H9 (cell line): ENCODE measurements at regions not wholly inside any gene's neighbourhood (a gene's known extent, or its start where the extent isn't known, plus 50 kb on each side); places are given as distances from the start of the nearest gene placed in this dataset.

Source experiments
- DNase-seq: peaks from one replicate; pipeline ENCODE4 v3.0.0-alpha.2; 2017
- H2AFZ ChIP-seq: one replicate; pipeline ENCODE4 v1.6.1; 2013; ENCODE audit warnings: mild to moderate bottlenecking, low read length, control low read depth, moderate library complexity
- H2AK5ac ChIP-seq: 2 replicates; pipeline ENCODE4 v1.6.1; 2013; ENCODE audit warnings: low read length, control low read depth, mixed read lengths; ENCODE audit not compliant: insufficient read length
- H2BK120ac ChIP-seq: one replicate; pipeline ENCODE4 v1.6.1; 2013; ENCODE audit warnings: low read depth, mild to moderate bottlenecking, low read length, control low read depth, inconsistent platforms; ENCODE audit not compliant: poor library complexity, severe bottlenecking
- H2BK12ac ChIP-seq: 2 replicates; pipeline ENCODE4 v1.6.1; 2013; ENCODE audit warnings: low read length, control low read depth, mixed read lengths, low read depth; ENCODE audit not compliant: insufficient read length
- H2BK15ac ChIP-seq: 2 replicates; pipeline ENCODE4 v1.6.1; 2013; ENCODE audit warnings: low read depth, low read length, control low read depth
- H2BK20ac ChIP-seq: one replicate; pipeline ENCODE4 v1.6.1; 2013; ENCODE audit warnings: low read depth, mild to moderate bottlenecking, low read length, control low read depth, inconsistent platforms; ENCODE audit not compliant: poor library complexity, severe bottlenecking
- H2BK5ac ChIP-seq: 2 replicates; pipeline ENCODE4 v1.6.1; 2013; ENCODE audit warnings: low read length, control low read depth, mixed read lengths; ENCODE audit not compliant: insufficient read length
- H3K14ac ChIP-seq: 2 replicates; pipeline ENCODE4 v1.6.1; 2013; ENCODE audit warnings: low read length, control low read depth; ENCODE audit not compliant: insufficient read depth
- H3K18ac ChIP-seq: 2 replicates; pipeline ENCODE4 v1.6.1; 2013; ENCODE audit warnings: low read depth, mild to moderate bottlenecking, mixed read lengths, low read length, control low read depth; ENCODE audit not compliant: insufficient read length
- H3K23ac ChIP-seq: 2 replicates; pipeline ENCODE4 v1.6.1; 2013; ENCODE audit warnings: low read length, control low read depth, mixed read lengths, low read depth; ENCODE audit not compliant: insufficient read length
- H3K23me2 ChIP-seq: 2 replicates; pipeline ENCODE4 v1.6.1; 2013; ENCODE audit warnings: low read depth, mild to moderate bottlenecking, mixed read lengths, low read length, control low read depth; ENCODE audit not compliant: insufficient read length, poor library complexity, severe bottlenecking
- H3K27ac ChIP-seq: 2 replicates; pipeline ENCODE4 v1.5.1; 2013; ENCODE audit warnings: low read length, control low read depth, mixed read lengths, low read depth; ENCODE audit not compliant: insufficient read length
- H3K27me3 ChIP-seq: 2 replicates; pipeline ENCODE4 v1.6.1; 2013; ENCODE audit warnings: low read length, control low read depth, inconsistent platforms; ENCODE audit not compliant: insufficient read depth
- H3K4ac ChIP-seq: 2 replicates; pipeline ENCODE4 v1.6.1; 2013; ENCODE audit warnings: low read depth, mild to moderate bottlenecking, control low read depth, inconsistent platforms, low read length, moderate library complexity
- H3K4me1 ChIP-seq: 2 replicates; pipeline ENCODE4 v1.6.1; 2013; ENCODE audit warnings: low read length, control low read depth, inconsistent platforms; ENCODE audit not compliant: insufficient read depth
- H3K4me2 ChIP-seq: 2 replicates; pipeline ENCODE4 v1.6.1; 2013; ENCODE audit warnings: low read length, control low read depth, mixed read lengths; ENCODE audit not compliant: insufficient read length, insufficient read depth
- H3K56ac ChIP-seq: 2 replicates; pipeline ENCODE4 v1.6.1; 2013; ENCODE audit warnings: low read depth, mild to moderate bottlenecking, mixed read lengths, low read length, control low read depth; ENCODE audit not compliant: insufficient read length
- H3K79me1 ChIP-seq: 2 replicates; pipeline ENCODE4 v1.6.1; 2013; ENCODE audit warnings: low read depth, mild to moderate bottlenecking, moderate library complexity, low read length, control low read depth, inconsistent platforms; ENCODE audit not compliant: insufficient read depth, poor library complexity, severe bottlenecking
- H3K79me2 ChIP-seq: 2 replicates; pipeline ENCODE4 v1.6.1; 2013; ENCODE audit warnings: low read length, control low read depth, inconsistent platforms; ENCODE audit not compliant: insufficient read depth
- H3K9ac ChIP-seq: 2 replicates; pipeline ENCODE4 v1.6.1; 2013; ENCODE audit warnings: low read length, control low read depth, mixed read lengths; ENCODE audit not compliant: insufficient read length; ENCODE audit errors: extremely low read depth
- H3K9me3 ChIP-seq: one replicate; pipeline ENCODE4 v1.6.1; 2013; ENCODE audit warnings: low read depth, low read length, inconsistent platforms; ENCODE audit not compliant: control insufficient read depth
- H3T11ph ChIP-seq: one replicate; pipeline ENCODE4 v1.6.1; 2013; ENCODE audit warnings: mild to moderate bottlenecking, low read length, control low read depth, inconsistent platforms
- H4K20me1 ChIP-seq: one replicate; pipeline ENCODE4 v1.6.1; 2013; ENCODE audit not compliant: control insufficient read depth, insufficient read length, insufficient read depth
- H4K5ac ChIP-seq: 2 replicates; pipeline ENCODE4 v1.6.1; 2013; ENCODE audit warnings: low read depth, mild to moderate bottlenecking, mixed read lengths, low read length, control low read depth; ENCODE audit not compliant: insufficient read length
- H4K8ac ChIP-seq: replicated peaks from 2 replicates; pipeline ENCODE4 v1.6.1; 2013; ENCODE audit warnings: low read length, control low read depth, mixed read lengths, low read depth; ENCODE audit not compliant: insufficient read length
- H4K91ac ChIP-seq: 2 replicates; pipeline ENCODE4 v1.6.1; 2013; ENCODE audit warnings: low read depth, mild to moderate bottlenecking, moderate library complexity, mixed read lengths, low read length, control low read depth; ENCODE audit not compliant: insufficient read length
- H3K27ac Mint-ChIP-seq, 3 experiments: 2 replicates in 2 of 3; 3 replicates in 1 of 3; pipeline ENCODE4 v1.8.0; 2020 to 2021; ENCODE audit warnings: mixed read lengths in 3 of 3, mild to moderate bottlenecking in 1 of 3, moderate library complexity in 1 of 3
- H3K27me3 Mint-ChIP-seq: 2 replicates; pipeline ENCODE4 v1.8.0; 2021; ENCODE audit warnings: low read depth, mild to moderate bottlenecking, moderate library complexity, mixed read lengths
- H3K36me3 Mint-ChIP-seq, 3 experiments: 2 replicates in 2 of 3; 3 replicates in 1 of 3; pipeline ENCODE4 v1.8.0; 2020 to 2021; ENCODE audit warnings: low read depth in 3 of 3, mixed read lengths in 3 of 3; ENCODE audit not compliant: insufficient read depth in 1 of 3
- H3K4me1 Mint-ChIP-seq, 2 experiments: 2 replicates each; pipeline ENCODE4 v1.8.0; 2020; ENCODE audit warnings: mixed read lengths in 2 of 2
- H3K4me3 Mint-ChIP-seq, 2 experiments: 2 replicates in 1 of 2; 3 replicates in 1 of 2; pipeline ENCODE4 v1.8.0; 2020 to 2021; ENCODE audit warnings: mild to moderate bottlenecking in 2 of 2, mixed read lengths in 2 of 2, moderate library complexity in 1 of 2
- H3K9me3 Mint-ChIP-seq, 2 experiments: 2 replicates in 1 of 2; 3 replicates in 1 of 2; pipeline ENCODE4 v1.8.0; 2020; ENCODE audit warnings: mild to moderate bottlenecking in 2 of 2, mixed read lengths in 2 of 2, moderate library complexity in 1 of 2
- WGBS: extraction: QIAGEN DNeasy Blood & Tissue Kit; methylation state at CpG from one replicate; pipeline ENCODE4 v1.1.7; 2013; ENCODE audit warnings: missing lambda C conversion rate, low lambda C conversion rate, mixed read lengths; ENCODE audit not compliant: insufficient read length; ENCODE audit errors: extremely low coverage; 5-methylcytosine and 5-hydroxymethylcytosine counted together
- TF ChIP-seq, protein P1 (sequence below): fragments of 200-600 bp; sonication (generic); conservative IDR thresholded peaks from 3 replicates; pipeline ENCODE4 v1.8.0; 2021; ENCODE audit warnings: antibody characterized with exemption, mild to moderate bottlenecking

DNA sequence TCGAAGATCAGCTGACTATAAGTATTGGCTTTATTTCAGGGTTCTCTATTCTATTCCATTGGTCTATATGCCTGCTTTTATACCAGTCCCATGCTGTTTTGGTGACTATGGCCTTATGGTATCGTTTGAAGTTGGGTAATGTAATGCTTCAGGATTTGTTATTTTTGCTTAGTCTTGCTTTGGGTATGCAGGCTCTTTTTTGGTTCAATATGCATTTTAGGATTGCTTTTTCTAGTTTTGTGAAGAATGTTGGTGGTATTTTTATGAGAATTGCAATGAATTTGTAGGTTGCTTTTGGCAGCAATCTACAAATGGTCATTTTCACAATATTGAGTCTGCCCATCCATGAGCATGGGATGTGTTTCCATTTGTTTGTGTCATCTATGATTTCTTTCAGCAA lies 951.9 kb upstream of the SLITRK1 start:
- Histone ChIP-seq H3K23me2 (no peaks in the 10 kb centered on the region), H2BK120ac (no peak overlapping the region), H2BK15ac (no peak overlapping the region), H3K79me2 (no peaks in the 10 kb centered on the region), H3K56ac (no peak overlapping the region), H2AFZ (no peak overlapping the region), H3T11ph (no peak overlapping the region), H3K18ac (no peak overlapping the region), H2AK5ac (no peak overlapping the region), H4K5ac (no peak overlapping the region), H2BK12ac (no peak overlapping the region), H3K27ac (no peak overlapping the region), H3K23ac (no peak overlapping the region), H3K4me2 (no peak overlapping the region), H3K9me3 (no peaks in the 10 kb centered on the region), H3K14ac (no peak overlapping the region), H4K91ac (no peak overlapping the region), H3K9ac (no peak overlapping the region), H3K4ac (no peak overlapping the region), H3K79me1 (no peaks in the 10 kb centered on the region), H2BK5ac (no peak overlapping the region), H3K27me3 (no peaks in the 10 kb centered on the region), H3K4me1 (no peaks in the 10 kb centered on the region), H2BK20ac (no peak overlapping the region), H4K20me1 (no peaks in the 10 kb centered on the region), H4K8ac (no peak overlapping the region)
- no peaks in the 10 kb centered on the region; a peak in 1 of 5 replicates for H3K9me3 Mint-ChIP-seq
- H3K4me3 Mint-ChIP-seq, result no peak overlapping the region
- H3K27me3 Mint-ChIP-seq, result no peaks in the 10 kb centered on the region
- H3K36me3 Mint-ChIP-seq, result no peaks in the 10 kb centered on the region; a peak in 1 of 7 replicates
- no peak for DNase-seq
- H3K27ac Mint-ChIP-seq, result no peak overlapping the region
- TF ChIP-seq, protein P1, sequence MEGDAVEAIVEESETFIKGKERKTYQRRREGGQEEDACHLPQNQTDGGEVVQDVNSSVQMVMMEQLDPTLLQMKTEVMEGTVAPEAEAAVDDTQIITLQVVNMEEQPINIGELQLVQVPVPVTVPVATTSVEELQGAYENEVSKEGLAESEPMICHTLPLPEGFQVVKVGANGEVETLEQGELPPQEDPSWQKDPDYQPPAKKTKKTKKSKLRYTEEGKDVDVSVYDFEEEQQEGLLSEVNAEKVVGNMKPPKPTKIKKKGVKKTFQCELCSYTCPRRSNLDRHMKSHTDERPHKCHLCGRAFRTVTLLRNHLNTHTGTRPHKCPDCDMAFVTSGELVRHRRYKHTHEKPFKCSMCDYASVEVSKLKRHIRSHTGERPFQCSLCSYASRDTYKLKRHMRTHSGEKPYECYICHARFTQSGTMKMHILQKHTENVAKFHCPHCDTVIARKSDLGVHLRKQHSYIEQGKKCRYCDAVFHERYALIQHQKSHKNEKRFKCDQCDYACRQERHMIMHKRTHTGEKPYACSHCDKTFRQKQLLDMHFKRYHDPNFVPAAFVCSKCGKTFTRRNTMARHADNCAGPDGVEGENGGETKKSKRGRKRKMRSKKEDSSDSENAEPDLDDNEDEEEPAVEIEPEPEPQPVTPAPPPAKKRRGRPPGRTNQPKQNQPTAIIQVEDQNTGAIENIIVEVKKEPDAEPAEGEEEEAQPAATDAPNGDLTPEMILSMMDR, result no peak
- H3K4me1 Mint-ChIP-seq, result no peaks in the 10 kb centered on the region
- no CpG with 5 or more reads among the region's 2 CpGs for WGBS
